SK-N-SH treated with all-trans-retinoic acid at 6 μM for 48 hours (cell line): ENCODE measurements at regions not wholly inside any gene's neighbourhood (a gene's known extent, or its start where the extent isn't known, plus 50 kb on each side); places are given as distances from the start of the nearest gene placed in this dataset.

Experiments used
- ATAC-seq: fragments of 200-7000 bp; cut with Tn5 transposase; 3 replicates; pipeline ENCODE4 v1.9.1; 2020; ENCODE audit warnings: mild to moderate bottlenecking, moderate library complexity
- ARNTL ChIP-seq: fragments of 450-650 bp; formaldehyde crosslinking; IDR thresholded peaks from 2 replicates; pipeline ENCODE4 v1.5.0; 2020; ENCODE audit warnings: low read depth, mild to moderate bottlenecking, moderate library complexity, borderline replicate concordance
- CREB5 ChIP-seq: fragments of 250-450 bp; sonication (Bioruptor Pico); IDR thresholded peaks from 2 replicates; pipeline ENCODE4 v1.5.1; 2020; ENCODE audit warnings: low read depth, mild to moderate bottlenecking, moderate library complexity
- CSDC2 ChIP-seq: fragments of 250-450 bp; sonication (Bioruptor Pico); IDR thresholded peaks from 2 replicates; pipeline ENCODE4 v1.5.0; 2020; ENCODE audit warnings: mild to moderate bottlenecking, moderate library complexity
- CSRNP3 ChIP-seq: fragments of 250-450 bp; sonication (Bioruptor Pico); IDR thresholded peaks from 2 replicates; pipeline ENCODE4 v1.5.1; 2021; ENCODE audit warnings: mild to moderate bottlenecking, moderate library complexity
- OSR1 ChIP-seq: fragments of 250-450 bp; sonication (Bioruptor Pico); IDR thresholded peaks from 2 replicates; pipeline ENCODE4 v1.8.0; 2022; ENCODE audit warnings: moderate library complexity, mild to moderate bottlenecking, inconsistent platforms
- POU6F1 ChIP-seq: fragments of 250-450 bp; sonication (Bioruptor Pico); IDR thresholded peaks from 2 replicates; pipeline ENCODE4 v1.8.0; 2021; ENCODE audit warnings: low read depth, mild to moderate bottlenecking, moderate library complexity, borderline replicate concordance
- PPARA ChIP-seq: fragments of 250-450 bp; sonication (Bioruptor Pico); IDR thresholded peaks from 2 replicates; pipeline ENCODE4 v1.5.0; 2020; ENCODE audit warnings: mild to moderate bottlenecking, borderline replicate concordance
- RARB ChIP-seq: fragments of 250-450 bp; sonication (Bioruptor Pico); IDR thresholded peaks from 2 replicates; pipeline ENCODE4 v1.8.0; 2021; ENCODE audit warnings: mild to moderate bottlenecking, moderate library complexity
- SNAI2 ChIP-seq: fragments of 250-450 bp; sonication (Bioruptor Pico); IDR thresholded peaks from 2 replicates; pipeline ENCODE4 v1.5.0; 2020; ENCODE audit warnings: mild to moderate bottlenecking, moderate library complexity
- TOX ChIP-seq: fragments of 250-450 bp; sonication (Bioruptor Pico); IDR thresholded peaks from 2 replicates; pipeline ENCODE4 v1.8.0; 2021; ENCODE audit warnings: mild to moderate bottlenecking, moderate library complexity, borderline replicate concordance
- TSHZ2 ChIP-seq: fragments of 250-450 bp; sonication (Bioruptor Pico); IDR thresholded peaks from 2 replicates; pipeline ENCODE4 v1.5.0; 2020; ENCODE audit warnings: mild to moderate bottlenecking, moderate library complexity
- ZC3H10 ChIP-seq: fragments of 250-450 bp; sonication (Bioruptor Pico); IDR thresholded peaks from 2 replicates; pipeline ENCODE4 v1.5.1; 2021; ENCODE audit warnings: mild to moderate bottlenecking, moderate library complexity
- ZFP3 ChIP-seq: fragments of 250-450 bp; sonication (Bioruptor Pico); IDR thresholded peaks from 2 replicates; pipeline ENCODE4 v1.5.0; 2020; ENCODE audit warnings: mild to moderate bottlenecking, moderate library complexity
- ZFP30 ChIP-seq: fragments of 450-650 bp; formaldehyde crosslinking; IDR thresholded peaks from 2 replicates; pipeline ENCODE4 v1.5.0; 2022; ENCODE audit warnings: mild to moderate bottlenecking, moderate library complexity
- ZNF70 ChIP-seq: fragments of 450-650 bp; formaldehyde crosslinking; IDR thresholded peaks from 2 replicates; pipeline ENCODE4 v1.5.0; 2020; ENCODE audit warnings: mild to moderate bottlenecking, moderate library complexity
- ZNF8 ChIP-seq: fragments of 450-650 bp; formaldehyde crosslinking; IDR thresholded peaks from 2 replicates; pipeline ENCODE4 v1.5.0; 2020; ENCODE audit warnings: mild to moderate bottlenecking, moderate library complexity
- TF ChIP-seq, protein P1 (sequence below): fragments of 250-450 bp; sonication (Bioruptor Pico); IDR thresholded peaks from 2 replicates; pipeline ENCODE4 v1.8.0; 2020; ENCODE audit warnings: mild to moderate bottlenecking, moderate library complexity, borderline replicate concordance

- TF ChIP-seq ZC3H10 (CRISPR knock-in tag) (no peak), ZNF70 (CRISPR knock-in tag) (no peak), ARNTL (no peak), POU6F1 (no peak), CSRNP3 (CRISPR knock-in tag) (no peak), CSDC2 (CRISPR knock-in tag) (no peak), ZFP3 (CRISPR knock-in tag) (no peak), ZNF8 (CRISPR knock-in tag) (no peak), TSHZ2 (CRISPR knock-in tag) (no peak), CREB5 (CRISPR knock-in tag) (no peak), RARB (CRISPR knock-in tag) (no peak)
- TF ChIP-seq, protein P1, sequence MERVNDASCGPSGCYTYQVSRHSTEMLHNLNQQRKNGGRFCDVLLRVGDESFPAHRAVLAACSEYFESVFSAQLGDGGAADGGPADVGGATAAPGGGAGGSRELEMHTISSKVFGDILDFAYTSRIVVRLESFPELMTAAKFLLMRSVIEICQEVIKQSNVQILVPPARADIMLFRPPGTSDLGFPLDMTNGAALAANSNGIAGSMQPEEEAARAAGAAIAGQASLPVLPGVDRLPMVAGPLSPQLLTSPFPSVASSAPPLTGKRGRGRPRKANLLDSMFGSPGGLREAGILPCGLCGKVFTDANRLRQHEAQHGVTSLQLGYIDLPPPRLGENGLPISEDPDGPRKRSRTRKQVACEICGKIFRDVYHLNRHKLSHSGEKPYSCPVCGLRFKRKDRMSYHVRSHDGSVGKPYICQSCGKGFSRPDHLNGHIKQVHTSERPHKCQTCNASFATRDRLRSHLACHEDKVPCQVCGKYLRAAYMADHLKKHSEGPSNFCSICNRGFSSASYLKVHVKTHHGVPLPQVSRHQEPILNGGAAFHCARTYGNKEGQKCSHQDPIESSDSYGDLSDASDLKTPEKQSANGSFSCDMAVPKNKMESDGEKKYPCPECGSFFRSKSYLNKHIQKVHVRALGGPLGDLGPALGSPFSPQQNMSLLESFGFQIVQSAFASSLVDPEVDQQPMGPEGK (CRISPR knock-in tag) = no peak
- no peak for ATAC-seq
These were observed 508.5 kb downstream of the RPS24 start for GRCh38 chr10:78542141-78542489.

GRCh38 chr10:78542521-78542920, 508.9 kb downstream of the RPS24 start:
- TF ChIP-seq CSDC2 (CRISPR knock-in tag) = no peak
- no peak for TF ChIP-seq ZFP30 (CRISPR knock-in tag)
- TF ChIP-seq ZC3H10 (CRISPR knock-in tag) = no peak
- TF ChIP-seq OSR1 (CRISPR knock-in tag) = no peak
- no peak for TF ChIP-seq CREB5 (CRISPR knock-in tag)
- TF ChIP-seq PPARA (CRISPR knock-in tag) = no peak
- no peak for TF ChIP-seq TOX
- TF ChIP-seq ARNTL = no peak
- no peak for TF ChIP-seq ZFP3 (CRISPR knock-in tag)
- no peak for TF ChIP-seq TSHZ2 (CRISPR knock-in tag)
- TF ChIP-seq, protein P1 (CRISPR knock-in tag) = no peak
- no peak for TF ChIP-seq SNAI2 (CRISPR knock-in tag)
- no peak for ATAC-seq
